Naive thymus-derived CD4-positive, alpha-beta T cell (primary cell): ENCODE measurements at regions not wholly inside any gene's neighbourhood (a gene's known extent, or its start where the extent isn't known, plus 50 kb on each side); places are given as distances from the start of the nearest gene placed in this dataset.

Experiments used
- ATAC-seq: fragments of 150-1000 bp; cut with Tn5 transposase; 2 replicates; pipeline ENCODE4 v1.10.0; 2021; ENCODE audit warnings: mild to moderate bottlenecking, moderate library complexity
- CTCF ChIA-PET: fragments of 350-600 bp; sonication (Branson Sonifier 250); formaldehyde crosslinking; loops from one replicate; lab custom pipeline; 2021; ENCODE audit warnings: antibody characterized with exemption; lab: Charles Lee
- POLR2A ChIA-PET: fragments of 350-600 bp; sonication (Branson Sonifier 250); formaldehyde crosslinking; loops from one replicate; lab custom pipeline; 2021; ENCODE audit warnings: antibody characterized with exemption, inconsistent platforms; lab: Charles Lee
- DNase-seq, 9 donors: peaks; one replicate each; pipeline versions ENCODE4 v3.0.0 to v3.0.0-alpha.2; 2020 to 2022; ENCODE audit warnings: mixed read lengths in 1 of 9
- H3K27ac ChIP-seq: one replicate; pipeline ENCODE4 v1.7.0; 2013; ENCODE audit warnings: mild to moderate bottlenecking, low read depth, low read length, moderate library complexity
- H3K27me3 ChIP-seq, 2 donors: one replicate each; pipeline ENCODE4 v1.7.0; 2013; ENCODE audit warnings: low read length in 2 of 2, mild to moderate bottlenecking in 2 of 2, moderate library complexity in 2 of 2; ENCODE audit not compliant: control insufficient read depth in 2 of 2, insufficient read depth in 2 of 2
- H3K36me3 ChIP-seq, 3 experiments: 1 replicate in 2 of 3; 2 replicates in 1 of 3; pipeline ENCODE4 v1.7.0; 2013; ENCODE audit warnings: low read length in 3 of 3, mild to moderate bottlenecking in 3 of 3, moderate library complexity in 1 of 3; ENCODE audit not compliant: insufficient read depth in 3 of 3, control insufficient read depth in 2 of 3
- H3K4me1 ChIP-seq, 2 donors: one replicate each; pipeline ENCODE4 v1.7.0; 2013; ENCODE audit warnings: low read length in 2 of 2, mild to moderate bottlenecking in 2 of 2, moderate library complexity in 1 of 2; ENCODE audit not compliant: control insufficient read depth in 2 of 2, insufficient read depth in 2 of 2
- H3K4me3 ChIP-seq: 2 replicates; pipeline ENCODE4 v1.7.0; 2013; ENCODE audit warnings: mild to moderate bottlenecking, low read length
- H3K9me3 ChIP-seq, 3 experiments: 1 replicate in 2 of 3; 2 replicates in 1 of 3; pipeline ENCODE4 v1.7.0; 2013; ENCODE audit warnings: low read length in 3 of 3; ENCODE audit not compliant: control insufficient read depth in 2 of 3
- H3K27ac Mint-ChIP-seq, 9 donors: one replicate each; pipeline ENCODE4 v1.8.0; 2020 to 2022; ENCODE audit warnings: mixed read lengths in 9 of 9, mild to moderate bottlenecking in 8 of 9, moderate library complexity in 5 of 9, inconsistent platforms in 2 of 9
- H3K27me3 Mint-ChIP-seq, 5 donors: one replicate each; pipeline ENCODE4 v1.8.0; 2021 to 2022; ENCODE audit warnings: mixed read lengths in 5 of 5, mild to moderate bottlenecking in 1 of 5
- H3K36me3 Mint-ChIP-seq, 5 donors: one replicate each; pipeline ENCODE4 v1.8.0; 2020 to 2022; ENCODE audit warnings: mixed read lengths in 5 of 5, mild to moderate bottlenecking in 3 of 5, inconsistent platforms in 1 of 5
- H3K4me1 Mint-ChIP-seq, 7 donors: one replicate each; pipeline ENCODE4 v1.8.0; 2020 to 2022; ENCODE audit warnings: mixed read lengths in 7 of 7, mild to moderate bottlenecking in 3 of 7, inconsistent platforms in 1 of 7
- H3K4me3 Mint-ChIP-seq, 10 donors: one replicate each; pipeline ENCODE4 v1.8.0; 2020 to 2022; ENCODE audit warnings: mild to moderate bottlenecking in 10 of 10, mixed read lengths in 10 of 10, moderate library complexity in 6 of 10, inconsistent platforms in 2 of 10
- H3K9me3 Mint-ChIP-seq, 11 donors: one replicate each; pipeline ENCODE4 v1.8.0; 2020 to 2022; ENCODE audit warnings: mixed read lengths in 11 of 11, mild to moderate bottlenecking in 4 of 11, inconsistent platforms in 1 of 11, moderate library complexity in 1 of 11
- intact Hi-C, 2 donors: fragments of 100-400 bp; cut with micrococcal nuclease; formaldehyde crosslinking; loops; one replicate each; pipeline ENCODE4 v1.15.1; 2023

- intact Hi-C loops = no loop called here
- no peak for ATAC-seq
Measured at GRCh38 chr2:123211181-123211580, 813.9 kb upstream of the CNTNAP5 start.

GRCh38 chr2:123245156-123245555, 779.9 kb upstream of the CNTNAP5 start:
- H3K4me1 ChIP-seq = no peaks in the 10 kb centered on the region
- POLR2A ChIA-PET = no interaction called here
- Mint-ChIP-seq H3K27me3 (no peaks in the 10 kb centered on the region), H3K27ac (no peak overlapping the region), H3K9me3 (peaks cover 2 to 35% (median 16%) of the 10 kb centered on the region in 11 donors), H3K4me1 (no peaks in the 10 kb centered on the region), H3K4me3 (no peak overlapping the region), H3K36me3 (no peaks in the 10 kb centered on the region)
- no peak overlapping the region for H3K4me3 ChIP-seq
- intact Hi-C loops = no loop called here
- no peak for DNase-seq
- ATAC-seq = no peak
- no peak overlapping the region for H3K27ac ChIP-seq
- H3K9me3 ChIP-seq = no peaks in the 10 kb centered on the region
- no peaks in the 10 kb centered on the region for H3K36me3 ChIP-seq
- H3K27me3 ChIP-seq = no peaks in the 10 kb centered on the region
- CTCF ChIA-PET = no interaction called here

More at GRCh38 chr2:123211181-123211580, 813.9 kb upstream of the CNTNAP5 start:
- Histone ChIP-seq H3K9me3 (no peaks in the 10 kb centered on the region), H3K36me3 (no peaks in the 10 kb centered on the region), H3K4me1 (no peaks in the 10 kb centered on the region), H3K27me3 (no peaks in the 10 kb centered on the region), H3K27ac (no peak overlapping the region), H3K4me3 (no peak overlapping the region)
- Mint-ChIP-seq H3K27ac (no peak overlapping the region), H3K4me1 (no peaks in the 10 kb centered on the region), H3K4me3 (no peak overlapping the region), H3K27me3 (no peaks in the 10 kb centered on the region), H3K36me3 (no peaks in the 10 kb centered on the region), H3K9me3 (peaks cover 0 to 10% (median 5%) of the 10 kb centered on the region in 11 donors)
- no peak for DNase-seq
- ChIA-PET CTCF (no interaction called here), POLR2A (no interaction called here)

GRCh38 chr2:123258877-123259539, 766.1 kb upstream of the CNTNAP5 start:
- H3K27ac Mint-ChIP-seq = no peak overlapping the region
- peaks cover 0 to 19% (median 10%) of the 10 kb centered on the region in 11 donors for H3K9me3 Mint-ChIP-seq
- Histone ChIP-seq H3K36me3 (no peaks in the 10 kb centered on the region), H3K4me3 (no peak overlapping the region), H3K4me1 (no peaks in the 10 kb centered on the region), H3K27ac (no peak overlapping the region), H3K27me3 (no peaks in the 10 kb centered on the region), H3K9me3 (peaks cover 0 to 7% (median 0%) of the 10 kb centered on the region in 3 experiments)
- ChIA-PET CTCF (interaction anchor here (0.6 kb wide), 1 partner anchor 8 kb away, joined by 3 read pairs; no protein-coding TSS in a partner anchor), POLR2A (interaction anchor here (0.8 kb wide), 1 partner anchor 896 kb away, joined by 3 read pairs; no protein-coding TSS in a partner anchor)
- H3K4me1 Mint-ChIP-seq = no peaks in the 10 kb centered on the region
- no peaks in the 10 kb centered on the region for H3K36me3 Mint-ChIP-seq
- H3K27me3 Mint-ChIP-seq = no peaks in the 10 kb centered on the region
- DNase-seq (no peak), ATAC-seq (no peak)
- H3K4me3 Mint-ChIP-seq = no peak overlapping the region
- intact Hi-C loops = no loop called here

GRCh38 chr2:123262856-123263255, 762.2 kb upstream of the CNTNAP5 start:
- Mint-ChIP-seq H3K4me1 (no peaks in the 10 kb centered on the region), H3K9me3 (peaks cover 0 to 31% (median 10%) of the 10 kb centered on the region in 11 donors), H3K27me3 (no peaks in the 10 kb centered on the region), H3K4me3 (no peak overlapping the region), H3K27ac (no peak overlapping the region), H3K36me3 (no peaks in the 10 kb centered on the region)
- POLR2A ChIA-PET = no interaction called here
- Histone ChIP-seq H3K9me3 (peaks cover 0 to 8% (median 0%) of the 10 kb centered on the region in 3 experiments), H3K4me3 (no peak overlapping the region), H3K27me3 (no peaks in the 10 kb centered on the region), H3K4me1 (no peaks in the 10 kb centered on the region), H3K27ac (no peak overlapping the region), H3K36me3 (no peaks in the 10 kb centered on the region)
- intact Hi-C loops = no loop called here
- DNase-seq (no peak), ATAC-seq (no peak)
- CTCF ChIA-PET = no interaction called here

GRCh38 chr2:123283431-123283830, 741.7 kb upstream of the CNTNAP5 start:
- ATAC-seq (no peak), DNase-seq (no peak)
- H3K9me3 Mint-ChIP-seq = peaks cover 0 to 18% (median 4%) of the 10 kb centered on the region in 11 donors
- CTCF ChIA-PET = no interaction called here
- POLR2A ChIA-PET = no interaction called here
- no peaks in the 10 kb centered on the region for H3K4me1 ChIP-seq
- no peak overlapping the region for H3K4me3 ChIP-seq
- H3K4me3 Mint-ChIP-seq = no peak overlapping the region
- H3K27me3 Mint-ChIP-seq = no peaks in the 10 kb centered on the region
- H3K27ac ChIP-seq = no peak overlapping the region
- H3K27ac Mint-ChIP-seq = no peak overlapping the region
- H3K27me3 ChIP-seq = no peaks in the 10 kb centered on the region
- no peaks in the 10 kb centered on the region for H3K9me3 ChIP-seq
- no peaks in the 10 kb centered on the region for H3K4me1 Mint-ChIP-seq
- H3K36me3 Mint-ChIP-seq = no peaks in the 10 kb centered on the region
- H3K36me3 ChIP-seq = no peaks in the 10 kb centered on the region
- intact Hi-C loops = no loop called here

- Mint-ChIP-seq H3K4me1 (no peaks in the 10 kb centered on the region), H3K27me3 (no peaks in the 10 kb centered on the region), H3K4me3 (no peak overlapping the region), H3K27ac (no peak overlapping the region), H3K36me3 (no peaks in the 10 kb centered on the region), H3K9me3 (peaks cover 0 to 7% (median 3%) of the 10 kb centered on the region in 11 donors)
- Histone ChIP-seq H3K27me3 (no peaks in the 10 kb centered on the region), H3K9me3 (peaks cover 0 to 3% (median 0%) of the 10 kb centered on the region in 3 experiments), H3K4me3 (no peak overlapping the region), H3K36me3 (no peaks in the 10 kb centered on the region), H3K4me1 (no peaks in the 10 kb centered on the region), H3K27ac (no peak overlapping the region)
- ChIA-PET POLR2A (no interaction called here), CTCF (no interaction called here)
- intact Hi-C loops = no loop called here
- no peak for DNase-seq
- ATAC-seq = no peak
Measured at GRCh38 chr2:123303731-123304130, 721.4 kb upstream of the CNTNAP5 start.
